ENCODE measurements at regions not wholly inside any gene's neighbourhood (a gene's known extent, or its start where the extent isn't known, plus 50 kb on each side); places are given as distances from the start of the nearest gene placed in this dataset.

- no peak for DNase-seq
These were observed 200.7 kb upstream of the BMP2 start for GRCh38 chr20:6566821-6567220.

More at GRCh38 chr20:6566821-6567220, 200.7 kb upstream of the BMP2 start:
- no peak overlapping the region for H2AFZ ChIP-seq (ENCODE audit: low read length)
- no peak overlapping the region for H2AK5ac ChIP-seq (ENCODE audit: insufficient read length, low read length)
- no peaks in the 10 kb centered on the region for H3K36me3 Mint-ChIP-seq (ENCODE audit: insufficient read depth in 1 of 3, low read depth in 3 of 3)
- no peak overlapping the region for H3K4me3 Mint-ChIP-seq
- no peak overlapping the region for H2BK15ac ChIP-seq (ENCODE audit: low read depth, low read length)
- TF ChIP-seq CTCF (conservative IDR thresholded peaks at IDR 0.05) = no peak
- H3K4ac ChIP-seq (ENCODE audit: low read depth, low read length) = no peak overlapping the region
- H3K27ac Mint-ChIP-seq = no peak overlapping the region
- no peaks in the 10 kb centered on the region for H3K9me3 Mint-ChIP-seq
- no peak overlapping the region for H2BK120ac ChIP-seq (ENCODE audit: low read depth, low read length, poor library complexity, severe bottlenecking)
- no peak overlapping the region for H2BK12ac ChIP-seq (ENCODE audit: insufficient read length, low read depth, low read length)
- H3K9me3 ChIP-seq (ENCODE audit: control insufficient read depth, low read depth, low read length) = no peaks in the 10 kb centered on the region
- no peaks in the 10 kb centered on the region for H3K4me1 ChIP-seq (ENCODE audit: insufficient read depth, low read length)
- H3K27me3 ChIP-seq (ENCODE audit: insufficient read depth, low read length) = no peaks in the 10 kb centered on the region
- no peaks in the 10 kb centered on the region for H3K79me1 ChIP-seq (ENCODE audit: insufficient read depth, low read depth, low read length, poor library complexity, severe bottlenecking)
- no peak overlapping the region for H3K56ac ChIP-seq (ENCODE audit: insufficient read length, low read depth, low read length)
- H3K18ac ChIP-seq (ENCODE audit: insufficient read length, low read depth, low read length) = no peak overlapping the region
- H3K23ac ChIP-seq (ENCODE audit: insufficient read length, low read depth, low read length) = no peak overlapping the region
- no peak overlapping the region for H3K27ac ChIP-seq (ENCODE audit: insufficient read length, low read depth, low read length)
- H3K14ac ChIP-seq (ENCODE audit: insufficient read depth, low read length) = no peak overlapping the region
- no peak overlapping the region for H4K91ac ChIP-seq (ENCODE audit: insufficient read length, low read depth, low read length)
- no peaks in the 10 kb centered on the region for H3K4me1 Mint-ChIP-seq
- WGBS (ENCODE audit: extremely low coverage, insufficient read length, low lambda C conversion rate) = no CpG with 5 or more reads among the region's 3 CpGs
- H3K9ac ChIP-seq (ENCODE audit: extremely low read depth, insufficient read length, low read length) = no peak overlapping the region
- H3K27me3 Mint-ChIP-seq (ENCODE audit: low read depth) = no peaks in the 10 kb centered on the region
- no peaks in the 10 kb centered on the region for H4K20me1 ChIP-seq (ENCODE audit: control insufficient read depth, insufficient read depth, insufficient read length)
- no peaks in the 10 kb centered on the region for H3K23me2 ChIP-seq (ENCODE audit: insufficient read length, low read depth, low read length, poor library complexity, severe bottlenecking)
- H4K8ac ChIP-seq (replicated peaks; ENCODE audit: insufficient read length, low read depth, low read length) = no peak overlapping the region
- no peak overlapping the region for H3T11ph ChIP-seq (ENCODE audit: low read length)
- no peak overlapping the region for H3K4me2 ChIP-seq (ENCODE audit: insufficient read depth, insufficient read length, low read length)
- no peak overlapping the region for H2BK5ac ChIP-seq (ENCODE audit: insufficient read length, low read length)
- H2BK20ac ChIP-seq (ENCODE audit: low read depth, low read length, poor library complexity, severe bottlenecking) = no peak overlapping the region
- H3K79me2 ChIP-seq (ENCODE audit: insufficient read depth, low read length) = no peaks in the 10 kb centered on the region
- no peak overlapping the region for H4K5ac ChIP-seq (ENCODE audit: insufficient read length, low read depth, low read length)

Measured in H9 (cell line).